ENCODE measurements at regions not wholly inside any gene's neighbourhood (a gene's known extent, or its start where the extent isn't known, plus 50 kb on each side); places are given as distances from the start of the nearest gene placed in this dataset.

GRCh38 chr21:43348170-43348766 lies 78.7 kb downstream of the SIK1 start:
- no peak for DNase-seq

GRCh38 chr21:43347461-43348169 lies 79.3 kb downstream of the SIK1 start:
- DNase-seq, result no peak

- no peak for DNase-seq
Measured at GRCh38 chr21:43346551-43346950, 80.4 kb downstream of the SIK1 start.

GRCh38 chr21:43345746-43346409 lies 81.1 kb downstream of the SIK1 start:
- DNase-seq, result peak; percentile 87 to 90

- DNase-seq, result no peak
Measured at GRCh38 chr21:43345046-43345745, 81.7 kb downstream of the SIK1 start.

GRCh38 chr21:43343992-43344886 lies 82.7 kb downstream of the SIK1 start:
- DNase-seq, result no peak

GRCh38 chr21:43343095-43343991 lies 83.6 kb downstream of the SIK1 start:
- DNase-seq, result no peak

- no peak for DNase-seq
Measured at GRCh38 chr21:43342301-43342881, 84.5 kb downstream of the SIK1 start.

GRCh38 chr21:43341378-43342161 lies 85.4 kb downstream of the SIK1 start:
- no peak for DNase-seq

- no peak for DNase-seq
Measured at GRCh38 chr21:43340491-43341377, 86.2 kb downstream of the SIK1 start.

GRCh38 chr21:43339668-43340067 lies 87.3 kb downstream of the SIK1 start:
- DNase-seq, result no peak

GRCh38 chr21:43338951-43339350 lies 88.0 kb downstream of the SIK1 start:
- DNase-seq, result peak in 1 of 2 donors; percentile 15

GRCh38 chr21:43337901-43338655 lies 88.9 kb downstream of the SIK1 start:
- DNase-seq, result no peak

GRCh38 chr21:43335119-43335518 lies 91.8 kb downstream of the SIK1 start:
- no peak for DNase-seq

- DNase-seq, result no peak
Measured at GRCh38 chr21:43334214-43334958, 92.5 kb downstream of the SIK1 start.

GRCh38 chr21:43333298-43334062 lies 93.5 kb downstream of the SIK1 start:
- DNase-seq, result peak; percentile 66 to 91
